Activated CD4-positive, alpha-beta memory T cell treated with anti-CD3 and anti-CD28 coated beads, Interleukin-2, amount 10 ng/mL, durations not matched to agents 7 days and 5 days (primary cell): ENCODE measurements at regions not wholly inside any gene's neighbourhood (a gene's known extent, or its start where the extent isn't known, plus 50 kb on each side); places are given as distances from the start of the nearest gene placed in this dataset.
"Not testable (repeated sequence)": the region's sequence is repeated elsewhere in the genome, so short reads cannot be mapped to it uniquely, and the experiment has no call there.

ENCODE experiments used
- CTCF ChIA-PET: fragments of 350-600 bp; sonication (Branson Sonifier 250); formaldehyde crosslinking; loops from one replicate; lab custom pipeline; 2021; ENCODE audit warnings: antibody characterized with exemption, inconsistent platforms; lab: Charles Lee
- POLR2A ChIA-PET: fragments of 350-600 bp; sonication (Branson Sonifier 250); formaldehyde crosslinking; loops from one replicate; lab custom pipeline; 2021; ENCODE audit warnings: antibody characterized with exemption; lab: Charles Lee
- DNase-seq: peaks from one replicate; pipeline ENCODE4 v3.0.0-alpha.2; 2020
- H3K27ac Mint-ChIP-seq: one replicate; pipeline ENCODE4 v1.8.0; 2021; ENCODE audit warnings: mild to moderate bottlenecking, mixed read lengths
- H3K27me3 Mint-ChIP-seq: one replicate; pipeline ENCODE4 v1.8.0; 2021; ENCODE audit warnings: mixed read lengths
- H3K36me3 Mint-ChIP-seq: one replicate; pipeline ENCODE4 v1.8.0; 2021; ENCODE audit warnings: low read depth, mixed read lengths
- H3K4me1 Mint-ChIP-seq: one replicate; pipeline ENCODE4 v1.8.0; 2021; ENCODE audit warnings: mixed read lengths
- H3K4me3 Mint-ChIP-seq: one replicate; pipeline ENCODE4 v1.8.0; 2021; ENCODE audit warnings: mild to moderate bottlenecking, mixed read lengths
- H3K9me3 Mint-ChIP-seq: one replicate; pipeline ENCODE4 v1.8.0; 2021; ENCODE audit warnings: mixed read lengths

- no peak overlapping the region for H3K4me3 Mint-ChIP-seq
These were observed 234.5 kb downstream of the DLEU7 start for GRCh38 chr13:50609011-50609410.

DNA sequence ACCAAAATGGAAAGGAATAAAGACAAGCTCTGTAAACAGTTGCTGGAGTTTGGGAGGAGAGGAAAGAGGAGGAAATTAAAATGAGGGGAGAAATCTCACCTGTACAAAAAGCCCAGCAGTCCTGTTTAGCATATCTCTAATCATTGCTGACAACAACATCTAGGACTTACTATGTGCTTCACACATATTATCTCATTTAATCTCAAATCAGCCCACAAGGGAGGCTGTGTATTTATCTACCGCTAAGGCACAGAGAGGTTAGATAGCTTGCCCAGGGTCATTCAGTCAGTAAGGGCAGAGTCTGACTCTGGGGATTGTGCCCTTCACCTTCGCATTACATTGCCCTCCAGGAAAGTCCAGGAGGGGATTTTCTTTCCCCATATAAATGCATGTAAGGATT is 233.3 kb downstream of the DLEU7 start:
- Mint-ChIP-seq H3K9me3 (no peaks in the 10 kb centered on the region), H3K4me1 (peaks cover 1% of the 10 kb centered on the region), H3K27ac (no peak overlapping the region), H3K27me3 (peaks cover 13% of the 10 kb centered on the region), H3K36me3 (no peaks in the 10 kb centered on the region), H3K4me3 (no peak overlapping the region)
- no peak for DNase-seq
- ChIA-PET POLR2A (no interaction called here), CTCF (no interaction called here)

More at GRCh38 chr13:50609011-50609410, 234.5 kb downstream of the DLEU7 start:
- ChIA-PET POLR2A (no interaction called here), CTCF (interaction anchor here (0.6 kb wide), 1 partner anchor 284 kb away, joined by 3 read pairs; no protein-coding TSS in a partner anchor)
- no peak overlapping the region for H3K27ac Mint-ChIP-seq
- H3K9me3 Mint-ChIP-seq, result no peaks in the 10 kb centered on the region
- no peaks in the 10 kb centered on the region for H3K36me3 Mint-ChIP-seq
- no peak for DNase-seq
- peaks cover 13% of the 10 kb centered on the region for H3K27me3 Mint-ChIP-seq
- peaks cover 1% of the 10 kb centered on the region for H3K4me1 Mint-ChIP-seq

DNA sequence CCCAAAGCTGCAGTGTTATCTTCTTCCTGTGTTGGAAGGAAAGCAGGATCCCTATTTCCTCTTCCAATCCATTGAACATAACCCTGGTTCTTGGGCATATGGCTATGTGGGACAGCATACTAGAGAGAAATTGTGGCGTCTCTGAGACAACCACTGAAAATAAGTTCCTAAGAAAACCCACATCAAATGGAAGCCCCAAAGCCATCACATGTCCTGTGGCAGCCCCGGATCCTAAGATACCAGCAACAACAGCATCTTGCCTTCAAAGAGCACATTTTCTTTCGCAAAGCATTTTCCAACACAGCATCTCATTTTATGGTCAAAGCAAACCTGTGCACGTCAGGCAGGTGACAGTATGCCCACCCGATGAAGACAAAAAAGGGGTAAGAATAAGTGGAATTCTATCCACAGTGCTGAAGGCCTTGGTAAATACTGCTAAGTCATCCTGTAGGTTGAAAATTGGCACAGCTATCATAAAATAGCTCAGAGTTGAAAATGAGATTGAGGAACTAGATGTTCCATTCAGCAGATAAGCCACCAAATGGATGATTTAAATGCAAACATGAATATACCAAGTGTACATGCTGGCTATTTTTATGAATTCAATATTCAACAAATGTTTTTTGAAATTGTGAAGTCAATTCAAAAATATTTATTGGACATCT is 232.2 kb downstream of the DLEU7 start:
- Mint-ChIP-seq H3K36me3 (no peaks in the 10 kb centered on the region), H3K27ac (no peak overlapping the region), H3K4me1 (peaks cover 1% of the 10 kb centered on the region), H3K27me3 (peaks cover 13% of the 10 kb centered on the region), H3K9me3 (no peaks in the 10 kb centered on the region), H3K4me3 (no peak overlapping the region)
- CTCF ChIA-PET, result interaction anchor here (0.7 kb wide), 1 partner anchor 8 kb away, joined by 3 read pairs; no protein-coding TSS in a partner anchor
- POLR2A ChIA-PET, result interaction anchor here (0.6 kb wide), 1 partner anchor 18 kb away, joined by 3 read pairs; no protein-coding TSS in a partner anchor
- no peak for DNase-seq

DNA sequence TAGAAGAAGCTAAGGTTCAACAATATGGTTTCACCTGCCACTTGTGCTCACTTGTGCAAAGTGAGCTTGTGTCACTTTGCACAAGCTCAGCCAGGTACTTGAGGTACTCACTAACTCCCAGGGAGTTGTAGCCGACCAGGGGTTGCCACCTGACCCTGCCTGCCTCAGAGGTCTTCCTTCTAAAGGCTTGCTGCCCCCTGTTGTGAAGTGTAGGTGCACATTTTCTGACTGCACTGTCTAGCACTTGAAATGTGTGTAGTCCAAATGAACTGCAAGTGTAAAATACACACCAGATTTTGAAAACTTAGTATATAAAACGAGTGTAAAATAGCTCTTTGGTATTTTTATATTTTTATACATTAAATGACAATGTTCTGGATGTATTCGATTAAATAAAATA is 230.8 kb downstream of the DLEU7 start:
- Mint-ChIP-seq H3K9me3 (no peaks in the 10 kb centered on the region), H3K27me3 (peaks cover 12% of the 10 kb centered on the region), H3K36me3 (no peaks in the 10 kb centered on the region), H3K27ac (no peak overlapping the region), H3K4me3 (no peak overlapping the region), H3K4me1 (peaks cover 8% of the 10 kb centered on the region)
- POLR2A ChIA-PET, result no interaction called here
- CTCF ChIA-PET, result no interaction called here
- DNase-seq, result no peak

DNA sequence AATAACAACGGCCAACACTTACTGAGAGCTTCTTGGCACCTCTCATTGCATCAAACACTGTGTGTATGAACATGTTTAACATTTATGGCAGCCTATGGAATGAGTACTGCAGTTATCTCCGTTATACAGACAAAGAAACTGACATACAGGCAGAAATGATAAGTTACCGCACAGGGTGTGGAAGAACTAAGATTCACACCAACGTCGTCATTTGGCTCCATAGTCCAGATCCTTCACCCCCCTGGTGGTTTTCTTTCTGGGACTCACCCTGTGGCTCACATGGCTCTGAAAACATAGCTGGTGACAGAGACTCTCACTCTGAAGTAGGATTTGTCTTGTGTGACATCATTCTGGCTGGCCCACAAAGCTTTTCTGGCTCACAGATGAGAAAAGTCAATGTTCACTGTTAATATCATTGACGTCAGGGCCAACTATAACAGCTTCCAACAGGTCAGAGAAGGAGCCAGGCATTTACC is 230.1 kb downstream of the DLEU7 start:
- H3K27me3 Mint-ChIP-seq, result peaks cover 12% of the 10 kb centered on the region
- no peak overlapping the region for H3K4me3 Mint-ChIP-seq
- no peaks in the 10 kb centered on the region for H3K36me3 Mint-ChIP-seq
- H3K9me3 Mint-ChIP-seq, result no peaks in the 10 kb centered on the region
- H3K4me1 Mint-ChIP-seq, result peaks cover 8% of the 10 kb centered on the region
- DNase-seq, result no peak
- H3K27ac Mint-ChIP-seq, result no peak overlapping the region
- ChIA-PET CTCF (no interaction called here), POLR2A (no interaction called here)

DNA sequence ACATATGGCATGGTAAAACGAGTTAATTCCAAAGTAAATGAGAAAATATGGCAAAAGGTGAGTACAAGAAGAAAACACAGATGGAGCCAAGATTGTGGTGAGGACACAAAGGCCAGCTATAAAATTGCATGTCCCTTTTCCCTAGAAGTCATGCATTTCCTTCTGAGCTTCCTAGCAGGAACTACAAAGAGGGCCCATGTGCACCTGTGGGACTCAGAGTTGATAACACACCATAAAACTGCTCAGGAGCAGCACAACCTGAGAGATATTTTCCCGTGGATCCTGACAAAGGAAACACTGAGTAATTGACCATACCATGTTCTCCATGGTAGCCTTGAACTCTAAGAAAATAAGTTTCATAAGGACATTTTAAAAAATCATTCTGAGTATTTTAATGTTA is 228.3 kb downstream of the DLEU7 start:
- Mint-ChIP-seq H3K27ac (no peak overlapping the region), H3K27me3 (peaks cover under 1% of the 10 kb centered on the region), H3K36me3 (no peaks in the 10 kb centered on the region), H3K9me3 (no peaks in the 10 kb centered on the region), H3K4me3 (no peak overlapping the region), H3K4me1 (peaks cover 8% of the 10 kb centered on the region)
- no peak for DNase-seq
- CTCF ChIA-PET, result no interaction called here
- POLR2A ChIA-PET, result no interaction called here

DNA sequence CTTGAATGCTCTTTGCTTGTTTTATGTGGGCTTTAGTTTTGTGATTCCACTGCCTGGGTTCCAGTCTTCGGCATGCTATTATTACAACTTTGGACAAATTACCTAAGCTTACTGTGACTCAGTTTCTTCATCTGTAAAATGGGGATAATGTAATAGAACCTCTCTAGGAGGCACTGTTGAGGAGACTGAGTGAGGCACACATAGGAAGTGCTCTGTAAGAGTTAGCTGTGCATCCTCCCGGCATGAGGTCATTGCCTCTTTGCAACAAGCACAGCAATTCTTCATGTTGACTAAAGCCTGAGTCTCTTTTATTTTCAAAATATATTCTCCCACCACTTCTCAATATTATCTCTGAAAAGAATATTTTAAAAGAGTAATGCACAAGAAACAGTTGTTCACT is 227.4 kb downstream of the DLEU7 start:
- no peak overlapping the region for H3K27ac Mint-ChIP-seq
- no peaks in the 10 kb centered on the region for H3K36me3 Mint-ChIP-seq

DNA sequence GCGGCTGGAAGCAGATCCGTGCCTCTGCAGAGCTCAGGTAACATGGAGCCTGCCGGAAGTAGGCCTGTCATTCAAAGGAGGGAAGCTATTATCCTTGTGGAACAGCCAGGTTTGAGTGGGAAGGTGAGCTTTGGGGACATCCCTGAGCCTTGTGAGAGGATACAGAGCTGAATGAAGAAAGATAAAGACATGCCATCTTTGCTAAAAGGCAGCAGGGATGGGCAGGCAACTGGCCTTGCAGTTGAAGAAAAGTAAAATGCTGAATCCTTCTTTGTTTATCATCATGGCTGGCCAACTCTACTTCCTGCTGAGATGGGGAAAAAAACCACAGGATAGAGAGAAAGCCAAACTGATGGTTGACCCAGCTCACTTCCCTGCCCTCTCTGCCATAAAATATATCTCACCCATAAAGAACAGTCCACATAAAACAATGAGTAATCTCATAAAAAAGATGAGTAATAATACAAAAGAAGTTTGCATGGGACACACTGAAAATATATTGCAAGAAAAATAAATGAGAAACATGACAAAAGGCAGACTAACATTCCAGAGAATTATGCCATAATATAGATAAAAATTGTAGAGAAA is 226.3 kb downstream of the DLEU7 start:
- DNase-seq, result no peak
- H3K4me1 Mint-ChIP-seq, result peaks cover 7% of the 10 kb centered on the region
- no peak overlapping the region for H3K27ac Mint-ChIP-seq
- no peak overlapping the region for H3K4me3 Mint-ChIP-seq
- ChIA-PET CTCF (no interaction called here), POLR2A (no interaction called here)
- H3K36me3 Mint-ChIP-seq, result no peaks in the 10 kb centered on the region
- no peaks in the 10 kb centered on the region for H3K27me3 Mint-ChIP-seq
- H3K9me3 Mint-ChIP-seq, result no peaks in the 10 kb centered on the region

More for the DNA sequence above, 227.4 kb downstream of the DLEU7 start:
- no peaks in the 10 kb centered on the region for H3K9me3 Mint-ChIP-seq
- no peak for DNase-seq
- POLR2A ChIA-PET, result no interaction called here
- peaks cover 7% of the 10 kb centered on the region for H3K4me1 Mint-ChIP-seq
- no peak overlapping the region for H3K4me3 Mint-ChIP-seq
- no peaks in the 10 kb centered on the region for H3K27me3 Mint-ChIP-seq
- CTCF ChIA-PET, result no interaction called here

DNA sequence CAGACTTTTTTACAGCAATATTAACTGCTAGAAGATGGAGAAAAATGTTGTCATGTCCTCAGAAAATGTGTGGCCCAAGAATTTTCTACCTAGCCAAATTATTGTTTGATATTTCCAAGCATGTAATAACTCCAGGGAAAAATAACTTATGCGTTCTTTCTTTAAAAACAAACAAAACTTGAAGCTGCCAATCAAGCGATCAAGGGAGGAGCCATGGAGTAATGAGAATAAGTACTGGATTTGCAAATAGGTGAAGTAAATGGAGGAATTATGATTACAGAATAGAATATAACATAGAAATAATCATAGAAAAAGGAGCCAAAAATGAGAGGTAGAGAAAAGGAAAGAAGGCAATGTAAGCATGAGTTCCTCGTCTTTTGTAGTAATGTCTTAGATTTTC is 225.3 kb downstream of the DLEU7 start:
- H3K4me1 Mint-ChIP-seq, result peaks cover 7% of the 10 kb centered on the region
- ChIA-PET CTCF (interaction anchor here (1.1 kb wide), 1 partner anchor 7 kb away, joined by 3 read pairs; no protein-coding TSS in a partner anchor), POLR2A (no interaction called here)
- H3K27me3 Mint-ChIP-seq, result no peaks in the 10 kb centered on the region
- no peak for DNase-seq
- H3K27ac Mint-ChIP-seq, result no peak overlapping the region
- H3K36me3 Mint-ChIP-seq, result no peaks in the 10 kb centered on the region
- H3K4me3 Mint-ChIP-seq, result no peak overlapping the region
- no peaks in the 10 kb centered on the region for H3K9me3 Mint-ChIP-seq

GRCh38 chr13:50626101-50626547 is 217.4 kb downstream of the DLEU7 start:
- no peaks in the 10 kb centered on the region for H3K9me3 Mint-ChIP-seq
- no peak overlapping the region for H3K27ac Mint-ChIP-seq
- DNase-seq, result no peak
- no peaks in the 10 kb centered on the region for H3K4me1 Mint-ChIP-seq
- POLR2A ChIA-PET, result no interaction called here
- no peaks in the 10 kb centered on the region for H3K36me3 Mint-ChIP-seq
- H3K27me3 Mint-ChIP-seq, result no peaks in the 10 kb centered on the region
- H3K4me3 Mint-ChIP-seq, result no peak overlapping the region
- CTCF ChIA-PET, result no interaction called here

DNA sequence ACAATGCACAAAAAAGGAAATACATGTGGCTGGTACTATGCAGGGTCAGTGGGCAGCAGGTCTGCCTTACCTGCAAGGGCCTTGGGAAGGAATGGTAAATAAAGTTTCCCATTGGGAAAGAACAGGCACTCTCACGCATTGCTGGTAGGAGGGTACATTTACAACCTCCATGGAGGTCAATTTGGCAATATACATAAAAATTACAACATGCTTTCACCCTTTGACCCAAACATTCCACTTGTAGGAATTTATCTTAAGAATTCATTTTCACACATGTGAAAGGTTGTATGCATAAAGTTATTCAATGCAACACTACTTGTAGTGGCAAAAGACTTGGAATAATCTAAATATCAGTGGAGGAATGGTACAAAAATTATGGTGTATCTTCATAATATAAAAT is 216.4 kb downstream of the DLEU7 start:
- no peak for DNase-seq
- H3K36me3 Mint-ChIP-seq, result no peaks in the 10 kb centered on the region
- CTCF ChIA-PET, result no interaction called here
- H3K27me3 Mint-ChIP-seq, result no peaks in the 10 kb centered on the region
- POLR2A ChIA-PET, result no interaction called here
- H3K27ac Mint-ChIP-seq, result no peak overlapping the region
- H3K4me3 Mint-ChIP-seq, result no peak overlapping the region
- H3K9me3 Mint-ChIP-seq, result no peaks in the 10 kb centered on the region
- H3K4me1 Mint-ChIP-seq, result no peaks in the 10 kb centered on the region

DNA sequence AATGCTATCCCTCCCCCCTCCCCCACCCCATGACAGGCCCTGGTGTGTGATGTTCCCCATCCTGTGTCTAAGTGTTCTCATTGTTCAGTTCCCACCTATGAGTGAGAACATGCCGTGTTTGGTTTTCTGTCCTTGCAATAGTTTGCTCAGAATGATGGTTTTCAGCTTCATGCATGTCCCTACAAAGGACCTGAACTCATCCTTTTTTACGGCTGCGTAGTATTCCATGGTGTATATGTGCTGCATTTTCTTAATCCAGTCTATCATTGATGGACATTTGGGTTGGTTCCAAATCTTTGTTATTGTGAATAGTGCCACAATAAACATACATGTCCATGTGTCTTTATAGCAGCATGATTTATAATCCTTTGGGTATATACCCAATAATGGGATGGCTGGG is 215.0 kb downstream of the DLEU7 start:
- CTCF ChIA-PET, H3K9me3 Mint-ChIP-seq, H3K36me3 Mint-ChIP-seq, H3K27me3 Mint-ChIP-seq, H3K4me3 Mint-ChIP-seq, H3K4me1 Mint-ChIP-seq, POLR2A ChIA-PET, H3K27ac Mint-ChIP-seq, DNase-seq: not testable (repeated sequence)

- H3K27ac Mint-ChIP-seq, result no peak overlapping the region
- POLR2A ChIA-PET, result no interaction called here
- no peaks in the 10 kb centered on the region for H3K27me3 Mint-ChIP-seq
- DNase-seq, result no peak
- CTCF ChIA-PET, result no interaction called here
- no peaks in the 10 kb centered on the region for H3K4me1 Mint-ChIP-seq
- H3K9me3 Mint-ChIP-seq, result no peaks in the 10 kb centered on the region
- H3K36me3 Mint-ChIP-seq, result no peaks in the 10 kb centered on the region
- H3K4me3 Mint-ChIP-seq, result no peak overlapping the region
These were observed 214.0 kb downstream of the DLEU7 start for GRCh38 chr13:50629497-50629896.

- Mint-ChIP-seq H3K36me3 (no peaks in the 10 kb centered on the region), H3K4me3 (no peak overlapping the region), H3K9me3 (no peaks in the 10 kb centered on the region), H3K27me3 (no peaks in the 10 kb centered on the region), H3K4me1 (no peaks in the 10 kb centered on the region), H3K27ac (no peak overlapping the region)
- DNase-seq, result no peak
- ChIA-PET POLR2A (no interaction called here), CTCF (no interaction called here)
These were observed 213.5 kb downstream of the DLEU7 start for GRCh38 chr13:50629966-50630365.
